Activated CD4-positive, alpha-beta T cell treated with anti-CD3 and anti-CD28 coated beads, Interleukin-2, amount 50 U/mL, for 48 hours (primary cell): ENCODE measurements at regions not wholly inside any gene's neighbourhood (a gene's known extent, or its start where the extent isn't known, plus 50 kb on each side); places are given as distances from the start of the nearest gene placed in this dataset.

ENCODE experiments used
- DNase-seq, 2 experiments: peaks; one replicate each; pipeline ENCODE4 v3.0.0-alpha.2; 2020

DNA sequence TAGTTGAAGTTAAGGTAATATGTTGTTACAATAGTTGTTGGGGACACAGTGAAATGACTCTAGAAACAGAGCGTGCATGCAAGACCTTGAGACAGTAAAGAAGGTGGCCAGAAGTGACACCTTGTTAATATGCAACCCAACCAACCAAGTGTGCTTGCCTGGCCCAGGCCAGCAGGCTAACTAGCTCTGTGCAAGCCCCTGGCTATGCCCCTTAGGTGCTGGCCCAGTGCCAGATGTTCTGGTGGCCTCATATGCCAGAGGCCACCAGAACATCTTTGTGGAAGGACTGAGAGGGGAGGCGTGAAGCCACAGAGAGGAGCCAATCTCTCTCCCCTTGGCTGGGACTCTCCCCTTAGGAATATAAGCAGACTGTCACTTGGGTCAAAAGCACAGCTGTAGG, 111.2 kb upstream of the JUN start:
- no peak for DNase-seq

DNA sequence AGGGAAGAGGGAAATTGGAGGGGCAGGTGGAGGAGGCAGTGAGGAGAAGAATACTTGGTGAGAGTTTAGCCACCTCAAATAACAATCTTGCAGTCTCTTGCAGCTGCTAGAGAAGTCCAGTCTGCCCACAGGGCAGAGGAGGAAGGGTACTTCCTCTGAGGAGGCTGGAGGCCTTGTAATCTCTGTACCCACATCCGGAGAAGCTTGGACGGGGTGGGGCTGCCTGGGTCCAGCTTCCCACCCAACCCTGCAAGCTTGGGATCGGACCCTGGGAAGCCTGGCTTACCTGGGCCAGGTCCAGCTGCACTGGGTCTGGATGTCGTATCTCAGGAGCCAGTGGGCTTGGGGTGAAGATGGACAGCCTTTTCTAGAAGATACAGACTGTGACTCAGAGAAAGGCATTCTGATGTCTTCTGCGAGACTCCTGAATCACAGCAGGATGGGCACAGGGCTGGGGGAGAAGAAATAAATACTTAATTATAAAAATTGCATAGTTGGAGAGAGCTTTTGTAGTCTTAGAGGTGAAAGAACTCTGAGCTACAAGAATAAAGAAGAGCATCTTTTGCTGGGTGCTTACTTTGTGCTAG, 111.8 kb upstream of the JUN start:
- no peak for DNase-seq

DNA sequence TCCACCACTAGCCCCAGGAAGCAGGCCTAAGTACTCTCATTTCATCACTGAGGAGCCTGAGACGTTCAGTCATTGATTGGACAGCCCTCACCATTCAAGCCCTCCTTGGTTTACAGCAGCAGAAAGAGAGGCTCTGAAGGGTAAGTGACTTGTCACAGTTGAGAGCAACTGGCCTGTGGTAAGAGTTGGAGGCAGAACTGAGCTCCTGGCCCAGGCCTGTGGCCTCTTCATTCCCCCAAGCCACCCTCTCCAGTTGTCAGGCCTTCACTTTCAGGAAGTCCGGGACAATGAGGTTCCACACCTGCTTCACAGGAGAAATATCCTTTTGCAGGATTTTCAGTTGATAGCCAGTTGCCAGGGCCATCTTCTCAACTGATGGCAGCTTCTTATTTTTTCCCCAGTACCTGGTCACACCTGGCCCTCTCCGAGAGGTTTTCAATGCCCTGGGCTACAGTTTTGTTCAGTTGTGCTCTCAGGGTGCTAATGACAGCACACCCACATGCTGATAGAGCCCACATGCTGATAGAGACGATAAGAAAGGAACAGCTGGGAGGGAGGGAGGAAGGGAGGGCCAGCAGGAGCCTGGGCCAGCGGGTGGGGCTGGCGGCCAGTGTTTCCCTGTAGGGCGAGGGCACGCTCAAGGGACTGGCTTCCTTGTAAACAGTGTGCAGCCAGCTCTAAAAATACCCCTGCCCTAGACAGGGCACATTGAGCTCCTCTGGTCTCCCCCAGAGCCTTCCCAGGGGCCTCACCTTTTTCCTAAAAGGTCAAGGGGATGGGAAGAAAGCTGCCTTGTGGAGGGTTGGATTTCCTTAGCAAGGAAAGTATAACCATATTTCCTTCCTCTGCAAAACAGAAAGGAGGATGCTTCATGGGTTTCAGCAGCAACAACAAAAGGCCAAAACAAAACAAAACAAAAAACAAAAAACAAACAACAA, 112.7 kb upstream of the JUN start:
- DNase-seq: no peak

DNA sequence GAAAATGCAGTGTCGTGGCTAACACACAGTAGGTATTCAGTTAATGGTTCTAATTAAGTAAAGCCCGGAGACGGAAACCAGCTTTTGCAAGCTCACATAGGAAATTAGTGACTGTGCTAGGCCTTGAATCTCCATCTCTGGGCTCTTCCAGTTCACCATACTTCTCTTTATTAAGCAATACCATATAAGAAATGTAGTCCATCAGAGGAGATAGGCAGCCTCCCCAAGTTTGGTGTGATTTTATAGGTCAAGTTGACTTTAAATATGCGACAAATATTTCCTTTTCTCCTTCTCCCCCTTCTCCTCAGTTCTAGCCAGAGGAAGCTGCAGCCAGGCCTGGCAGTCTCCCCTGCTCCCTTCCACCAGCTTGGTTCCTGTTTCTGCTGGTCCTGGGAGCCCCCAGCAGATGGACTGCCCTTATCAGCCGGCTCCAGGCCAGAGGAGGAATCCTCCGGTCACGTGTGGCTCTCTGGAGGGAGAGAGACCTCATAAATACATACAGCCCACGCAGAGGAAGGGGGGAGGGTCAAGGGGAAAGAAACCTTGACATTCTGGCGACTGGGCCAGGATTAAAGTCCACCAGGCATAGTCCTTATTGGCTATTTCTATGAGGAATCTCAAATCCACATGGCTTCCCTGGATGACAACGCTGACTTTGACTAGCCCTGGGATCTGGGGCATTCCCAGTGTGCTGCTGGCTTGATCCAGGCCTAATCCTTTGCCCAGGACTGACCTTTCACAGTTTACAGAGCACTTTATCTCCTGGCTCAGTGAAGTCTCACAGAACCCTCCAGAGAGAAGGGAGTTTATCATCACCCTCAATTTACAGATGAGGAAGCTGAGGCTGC, 115.1 kb upstream of the JUN start:
- no peak for DNase-seq

DNA sequence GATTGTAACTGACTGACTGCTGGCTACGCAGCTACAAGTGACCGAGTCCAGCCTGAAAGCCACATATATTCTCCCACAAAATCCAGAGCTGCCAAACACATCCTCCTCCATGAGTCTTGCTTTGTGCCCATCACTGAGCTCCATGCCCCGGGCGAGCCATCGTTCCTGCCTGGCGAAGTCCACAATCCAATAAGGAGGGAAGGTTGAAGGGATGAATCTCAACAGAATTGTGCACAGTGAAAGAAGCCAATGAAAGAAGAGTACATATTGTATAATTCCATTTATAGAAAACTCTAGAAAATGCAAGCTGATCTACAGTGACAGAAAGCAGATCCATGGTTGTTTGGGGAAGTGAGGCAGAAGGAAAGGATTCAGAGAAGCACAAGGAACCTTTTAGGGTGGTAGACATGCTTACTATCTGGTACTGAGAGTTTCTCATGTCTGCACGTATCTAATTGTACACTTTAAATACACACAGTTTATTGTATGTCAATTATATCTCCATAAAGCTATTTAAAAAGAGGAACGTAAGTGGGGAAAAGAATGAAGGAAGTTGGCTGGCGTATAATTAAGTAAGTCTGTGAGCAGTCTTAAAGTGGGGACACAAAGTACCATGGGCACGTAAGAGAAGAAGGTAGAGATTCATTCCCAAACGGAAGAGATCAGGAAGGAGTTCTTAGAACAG, 115.9 kb upstream of the JUN start:
- no peak for DNase-seq

DNA sequence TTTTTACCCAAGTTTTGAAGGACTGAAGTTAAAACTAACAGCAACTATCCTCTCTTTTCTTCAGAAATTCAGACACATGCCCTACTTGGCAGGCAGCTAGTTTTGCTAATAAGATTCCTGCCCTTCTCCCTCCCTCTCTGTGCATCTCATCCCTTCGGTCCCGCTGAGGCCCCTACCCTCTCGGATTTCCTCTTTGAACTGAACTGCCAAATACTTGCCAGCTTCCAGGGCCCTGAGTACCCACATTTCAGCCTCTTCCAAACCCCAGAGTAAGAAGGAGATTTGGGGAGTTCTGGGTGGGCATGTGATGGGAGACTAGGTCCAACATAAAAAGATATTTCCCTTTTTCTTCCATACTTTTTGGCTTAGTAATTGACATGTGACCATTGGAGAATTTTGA, 116.5 kb upstream of the JUN start:
- DNase-seq: no peak

DNA sequence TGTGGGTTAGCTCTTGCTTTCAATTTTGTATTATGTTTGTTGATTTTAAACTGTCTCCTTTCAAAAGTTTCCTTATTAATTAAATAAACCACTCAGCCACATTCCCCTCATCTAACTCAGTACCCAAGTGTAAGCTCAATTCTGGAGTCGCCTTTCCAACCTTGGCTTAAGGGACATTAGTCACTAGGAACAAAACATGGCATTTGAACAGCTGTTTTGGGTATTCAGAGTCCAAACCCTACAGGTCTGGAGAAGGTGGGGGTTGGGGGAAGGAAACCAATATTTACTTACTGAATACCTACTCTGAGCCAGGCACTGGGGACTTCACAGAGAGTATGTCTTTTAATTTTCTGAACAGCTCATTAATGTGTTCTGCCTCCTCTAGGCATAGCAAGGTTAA, 117.2 kb upstream of the JUN start:
- DNase-seq: no peak

DNA sequence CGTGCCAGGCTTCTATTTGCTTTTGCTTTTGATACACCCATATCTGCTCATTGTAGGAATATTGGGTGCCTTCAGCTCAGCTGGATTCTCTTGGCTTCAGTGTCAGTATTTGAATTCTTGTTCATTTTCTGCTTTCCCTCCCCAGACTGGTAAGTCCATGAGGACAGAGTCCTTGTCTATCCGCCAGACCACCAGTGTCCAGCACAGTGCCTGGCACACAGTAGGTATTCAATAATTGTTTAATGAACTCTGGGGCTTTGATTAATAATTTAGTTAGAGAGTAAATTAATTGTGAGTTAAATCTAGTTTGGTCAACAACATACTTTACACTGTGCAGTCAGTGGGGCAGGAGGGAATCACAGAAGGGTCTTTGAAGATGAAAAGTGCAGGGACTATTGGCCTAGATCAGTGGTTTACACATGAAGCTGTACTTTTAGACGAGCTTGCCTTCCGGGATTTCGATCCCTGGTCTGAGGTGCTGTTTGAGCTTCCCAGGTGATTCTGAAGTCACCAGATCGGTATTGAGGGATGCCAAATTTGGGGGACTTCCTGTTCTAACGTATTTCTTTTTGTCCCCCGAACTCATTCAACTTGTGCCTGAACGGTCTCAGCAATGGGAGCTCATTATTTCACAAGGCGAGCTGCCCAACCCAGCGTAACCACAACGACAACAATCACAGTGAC, 119.1 kb upstream of the JUN start:
- no peak for DNase-seq

DNA sequence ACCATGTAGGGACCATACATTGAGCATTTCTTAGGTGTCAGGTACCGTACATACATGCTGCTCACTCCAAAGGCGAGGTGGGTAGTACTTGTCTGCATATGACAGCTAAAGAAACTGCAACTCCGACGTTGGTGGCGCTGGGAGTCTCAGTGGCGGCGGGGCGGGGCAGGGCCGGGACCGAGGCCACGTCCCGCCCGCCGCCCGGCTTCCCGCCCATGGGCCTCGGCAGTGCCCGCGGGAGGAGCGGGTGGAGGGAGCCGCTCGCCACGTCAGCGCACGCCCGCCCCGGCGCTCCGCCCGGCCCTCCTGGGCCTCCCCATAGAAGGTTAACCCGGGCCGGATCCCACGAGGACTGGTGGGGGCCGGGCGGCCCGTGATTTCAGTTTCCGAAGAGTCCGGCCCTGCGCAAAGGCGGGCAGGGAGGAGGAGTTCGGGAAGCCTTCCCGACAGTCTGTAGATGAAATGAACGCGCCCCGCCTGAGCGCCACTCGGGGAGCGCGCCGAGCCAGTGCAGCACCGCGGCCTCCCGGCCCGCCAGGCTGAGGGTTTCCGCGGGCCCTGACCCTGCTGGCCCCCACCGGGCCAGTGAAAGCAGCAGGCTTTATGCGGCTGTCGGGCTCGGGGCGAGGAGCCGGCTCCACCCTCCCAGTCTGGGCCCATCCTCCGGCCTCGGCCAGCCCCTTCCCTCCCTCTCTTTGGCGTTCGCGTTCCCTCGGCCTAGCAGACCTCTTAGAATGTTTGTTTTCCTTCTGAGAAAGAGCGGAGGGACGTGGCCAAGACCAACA, 119.9 kb upstream of the JUN start:
- DNase-seq: peak; percentile 89 to 91

DNA sequence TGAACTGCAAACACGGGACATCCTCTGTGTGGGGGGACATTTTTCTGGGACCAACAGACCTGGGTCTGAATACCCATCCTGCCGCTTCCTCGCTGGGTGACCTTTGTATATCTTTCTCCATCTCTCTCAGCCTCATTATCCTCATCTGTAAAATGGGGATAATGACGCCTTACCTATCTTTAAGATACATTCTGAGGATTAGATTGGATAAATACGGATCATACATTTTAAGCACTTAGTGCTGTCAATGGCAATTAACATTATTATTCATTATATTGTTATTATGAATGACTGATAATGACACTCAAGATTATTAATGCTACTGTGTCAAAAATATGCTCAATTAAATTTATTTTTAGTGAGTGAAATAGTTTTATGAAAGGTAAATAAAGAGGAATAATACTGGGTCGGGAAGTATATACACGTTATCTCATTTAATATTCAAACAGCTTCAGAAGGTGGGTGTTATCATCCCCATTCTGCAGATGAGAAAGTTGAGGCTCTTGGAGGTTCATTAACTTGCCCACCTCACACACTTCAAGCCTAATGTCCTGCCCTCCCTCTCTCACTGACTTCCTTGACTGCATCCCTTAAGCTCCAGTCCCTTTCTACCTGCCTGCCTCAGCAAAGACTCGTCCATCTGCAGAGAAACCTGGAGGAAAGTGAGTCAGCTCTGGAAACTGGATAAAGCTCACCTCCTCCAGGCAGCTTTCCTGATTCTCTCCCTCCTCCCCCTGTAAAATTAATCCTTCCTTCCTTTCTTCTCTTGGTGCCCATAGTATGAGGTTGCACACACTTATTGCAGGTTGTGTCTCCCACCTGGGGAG, 120.7 kb upstream of the JUN start:
- no peak for DNase-seq

DNA sequence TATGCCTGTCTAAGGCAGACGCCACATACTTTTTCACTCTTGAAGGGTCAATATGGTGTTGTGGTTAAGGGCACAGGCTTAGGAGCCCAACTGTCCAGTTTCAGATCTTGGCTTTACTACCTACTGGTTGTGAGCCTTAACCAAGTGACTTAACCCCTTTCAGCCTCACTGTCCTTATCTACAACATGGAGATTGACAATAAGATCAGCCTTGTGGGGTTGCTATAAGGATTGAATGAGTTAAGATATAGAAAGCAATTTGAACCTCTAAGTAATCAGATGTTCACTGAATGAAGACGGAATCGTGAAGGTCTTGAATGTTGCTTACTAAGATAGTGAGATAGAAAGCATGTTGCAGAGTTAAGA, 121.3 kb upstream of the JUN start:
- DNase-seq: no peak

DNA sequence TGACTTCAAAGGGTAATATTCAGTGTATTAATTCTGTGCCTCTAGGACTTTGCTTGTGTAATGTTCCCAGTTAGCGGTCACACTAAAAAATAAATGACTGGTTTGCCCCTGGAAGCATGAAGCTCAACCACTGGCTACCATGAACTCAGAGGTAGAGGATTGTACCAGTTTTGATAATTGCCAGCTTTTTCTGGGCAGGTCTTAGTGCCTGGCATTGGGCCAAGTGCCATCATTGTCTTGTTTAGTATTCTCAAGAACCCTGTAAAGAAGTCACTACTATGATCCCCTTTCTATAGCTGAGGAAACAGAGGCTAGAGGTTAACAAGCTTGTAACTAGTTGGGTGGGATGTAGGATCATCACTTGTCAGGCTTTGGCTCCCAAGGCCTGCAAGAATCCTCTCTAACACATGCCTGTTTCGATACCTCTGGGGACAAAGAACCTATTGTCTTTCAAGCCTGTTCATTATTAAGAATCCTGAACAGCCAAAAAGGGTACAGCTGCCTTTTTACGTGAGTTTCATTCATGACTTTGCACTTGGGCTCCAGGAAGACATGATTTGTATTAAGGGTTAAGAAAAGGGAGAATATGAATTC, 121.9 kb upstream of the JUN start:
- no peak for DNase-seq

DNA sequence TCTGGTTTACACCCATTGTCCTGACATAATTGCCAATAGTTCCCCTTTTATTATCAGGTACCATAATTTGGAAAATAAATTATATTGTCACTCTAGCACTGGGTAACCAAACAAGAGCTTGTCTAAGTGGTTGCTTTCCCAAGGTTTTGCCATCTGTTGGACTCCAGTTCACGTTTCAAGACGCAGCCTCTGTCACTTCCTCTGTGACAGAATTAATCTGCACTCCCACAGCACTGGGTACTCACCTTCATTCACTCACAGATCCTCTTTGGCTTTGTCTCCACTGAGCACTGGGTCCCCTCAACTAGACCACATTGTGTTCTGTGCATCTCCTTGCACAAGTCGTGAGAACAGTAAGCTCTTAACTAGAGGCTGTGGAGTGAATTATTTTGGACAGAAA, 123.6 kb upstream of the JUN start:
- DNase-seq: no peak

DNA sequence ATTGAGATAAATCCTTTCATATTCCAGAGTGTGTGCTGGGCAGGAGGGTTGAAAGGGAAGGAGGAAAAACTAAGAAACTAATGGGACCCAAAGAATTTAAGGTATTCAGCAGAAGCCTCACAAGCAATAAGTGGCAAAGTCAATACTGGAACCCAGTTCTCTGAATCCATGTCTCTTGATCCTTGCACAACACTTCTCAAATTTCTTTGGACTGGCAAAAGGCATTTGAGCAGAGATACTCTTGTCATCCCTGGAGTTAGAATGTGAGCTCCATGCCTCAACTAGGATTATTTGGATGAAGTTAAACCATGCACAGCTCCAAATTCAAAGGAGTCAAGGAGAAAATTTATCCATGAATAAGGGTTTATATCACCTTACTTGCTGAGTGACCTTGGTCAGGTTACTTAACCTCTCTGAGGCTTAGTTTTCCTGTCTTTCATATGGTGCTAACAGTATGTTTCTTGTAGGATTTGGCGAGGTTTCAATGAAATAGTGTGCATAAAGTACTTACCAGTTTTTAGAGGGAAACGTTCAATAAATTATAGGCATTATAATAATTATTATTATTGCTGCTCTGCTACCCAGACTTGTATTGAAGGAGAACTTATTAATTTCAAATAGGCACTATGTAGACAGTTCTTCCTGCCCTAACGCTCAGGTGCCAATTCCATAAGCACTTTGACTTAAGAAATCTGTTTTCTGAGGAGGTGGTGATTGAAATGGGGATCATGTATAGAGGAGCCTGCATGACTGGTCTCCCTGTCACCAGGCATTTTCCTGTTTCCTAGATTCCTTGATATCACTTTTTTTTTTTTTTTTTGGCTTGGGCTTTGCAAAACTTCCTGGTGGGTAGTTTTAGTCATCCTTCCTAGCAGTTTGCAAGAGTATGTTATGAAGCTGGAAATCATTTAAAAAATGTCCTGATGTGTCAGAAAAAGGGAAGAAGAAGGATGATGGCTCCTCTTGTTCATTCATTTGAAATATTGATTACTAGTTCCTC, 125.0 kb upstream of the JUN start:
- DNase-seq: no peak

DNA sequence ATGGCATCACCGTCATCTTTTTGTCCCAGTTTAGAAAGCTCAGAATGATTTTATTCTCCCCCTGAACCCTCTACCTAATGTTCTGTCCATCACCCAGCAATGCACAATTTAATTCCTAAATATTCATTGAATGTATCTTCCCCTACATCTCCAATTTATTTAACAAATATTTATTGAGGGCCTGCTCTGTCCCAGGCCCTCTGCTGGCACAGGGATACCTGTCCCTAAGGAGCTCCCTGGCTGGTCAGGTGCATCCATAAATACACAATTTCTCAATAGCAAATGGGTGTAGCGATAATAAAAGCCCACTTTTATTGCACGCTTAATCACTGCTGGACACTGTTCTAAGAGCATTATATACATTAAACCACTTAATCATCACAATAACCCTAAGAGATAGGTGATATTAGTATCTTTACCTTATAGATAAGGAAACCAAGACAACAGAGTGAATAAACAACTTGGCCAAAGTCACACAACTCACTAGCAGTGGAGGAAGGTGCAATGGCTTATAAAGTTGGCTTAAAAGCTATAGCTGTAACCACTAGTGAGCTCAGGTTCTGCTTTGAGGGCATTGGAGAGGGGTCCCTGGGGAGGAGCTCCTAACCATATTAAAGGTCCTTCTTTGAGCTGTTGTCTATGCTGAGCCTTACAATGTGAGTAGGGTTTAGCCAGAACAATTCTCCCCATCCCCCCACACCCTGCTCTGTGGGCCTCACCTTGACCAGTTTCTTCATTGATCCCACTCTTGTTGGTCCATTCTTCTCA, 126.3 kb upstream of the JUN start:
- no peak for DNase-seq

DNA sequence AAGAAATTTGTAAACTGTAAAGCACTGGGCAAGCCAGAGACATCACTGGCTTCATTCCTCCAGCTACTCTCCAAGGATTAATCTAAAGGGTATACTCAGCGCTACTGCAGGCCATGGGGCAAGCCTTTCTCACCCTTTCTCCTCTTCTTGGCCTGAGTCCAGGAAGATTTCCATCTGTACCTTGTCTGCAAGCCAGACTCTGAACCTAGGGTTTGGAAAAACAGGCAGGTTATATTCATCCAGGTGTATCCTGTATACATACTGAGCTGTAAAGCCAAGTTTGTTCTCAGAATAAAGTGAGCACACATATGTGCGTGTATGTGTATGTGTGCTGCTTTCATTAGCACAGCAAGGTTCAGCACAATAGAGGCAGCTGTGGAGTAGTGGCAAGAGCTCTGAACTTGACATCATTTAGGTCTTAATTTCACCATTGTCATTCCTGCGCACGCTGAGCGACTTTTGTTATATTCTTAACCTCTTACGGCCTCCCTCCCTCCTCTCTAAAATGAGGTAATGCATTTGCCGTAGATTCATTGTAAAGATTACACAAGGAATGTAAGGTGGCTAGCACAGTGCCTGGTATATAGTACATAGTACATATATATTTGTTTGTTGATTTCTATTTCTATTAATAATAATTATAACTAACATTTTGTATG, 128.1 kb upstream of the JUN start:
- DNase-seq: no peak

DNA sequence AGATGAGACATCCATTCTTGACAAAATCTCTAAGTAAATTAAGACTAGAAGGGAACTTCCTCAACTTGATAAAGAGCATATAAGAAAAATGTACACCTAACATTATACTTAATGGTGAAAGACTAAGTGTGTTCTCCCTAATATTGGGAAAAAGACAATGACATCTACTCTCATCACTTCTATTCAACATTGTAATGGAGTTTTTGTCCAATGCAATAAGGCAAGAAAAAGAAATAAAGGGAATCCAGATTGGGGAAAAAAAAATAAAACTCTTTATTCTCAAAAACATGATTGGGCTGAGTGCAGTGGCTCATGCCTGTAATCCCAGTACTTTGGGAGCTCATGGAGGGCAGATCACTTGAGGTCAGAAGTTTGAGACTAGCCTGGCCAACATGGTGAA, 131.1 kb upstream of the JUN start:
- DNase-seq: no peak

DNA sequence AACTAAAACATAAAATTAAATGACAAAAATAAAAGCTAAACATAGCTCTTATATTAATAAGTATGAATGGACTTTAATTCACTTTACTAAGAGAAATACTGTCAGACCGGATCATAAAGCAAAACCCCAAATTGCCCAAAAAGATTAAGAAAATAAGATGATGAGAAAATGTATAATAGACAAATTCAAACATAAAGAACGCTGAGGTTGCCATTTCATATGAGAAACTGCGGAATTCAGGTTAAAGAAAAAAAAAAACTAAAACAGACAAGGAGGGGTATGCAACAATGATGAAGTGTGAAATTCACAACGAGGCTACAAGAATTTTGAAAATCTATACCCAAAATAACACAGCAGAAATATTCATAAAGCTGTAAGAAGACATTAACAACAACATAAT, 133.6 kb upstream of the JUN start:
- no peak for DNase-seq
